Stimulated activated CD4-positive, alpha-beta T cell treated with anti-CD3 and anti-CD28 coated beads, Interleukin-4, amount 100 ng/mL, for 1 hour (primary cell): ENCODE measurements at regions not wholly inside any gene's neighbourhood (a gene's known extent, or its start where the extent isn't known, plus 50 kb on each side); places are given as distances from the start of the nearest gene placed in this dataset.
"Not testable (repeated sequence)": the region's sequence is repeated elsewhere in the genome, so short reads cannot be mapped to it uniquely, and the experiment has no call there.

Source experiments
- DNase-seq: peaks from one replicate; pipeline ENCODE4 v3.0.0-alpha.2; 2020

DNA sequence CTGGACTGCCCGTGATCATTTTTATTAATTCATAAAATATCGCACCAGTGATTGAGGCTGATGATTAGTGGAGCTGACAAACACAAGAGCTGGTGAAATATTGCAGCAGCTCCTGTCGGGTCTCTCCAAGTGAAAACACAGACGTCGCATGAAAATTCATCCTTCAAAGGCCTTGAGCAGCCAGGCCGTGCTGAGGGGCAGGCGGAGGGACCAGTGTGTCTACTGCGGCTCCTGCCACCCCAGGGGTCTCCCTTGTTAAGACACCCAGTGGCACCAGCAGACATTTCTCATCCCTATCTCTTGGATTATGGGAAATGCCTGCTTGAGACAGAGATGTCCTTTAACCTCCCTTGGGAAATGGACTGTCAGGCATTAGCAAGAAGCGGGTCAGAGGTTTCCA lies 289.4 kb upstream of the TLE3 start:
- DNase-seq: no peak

DNA sequence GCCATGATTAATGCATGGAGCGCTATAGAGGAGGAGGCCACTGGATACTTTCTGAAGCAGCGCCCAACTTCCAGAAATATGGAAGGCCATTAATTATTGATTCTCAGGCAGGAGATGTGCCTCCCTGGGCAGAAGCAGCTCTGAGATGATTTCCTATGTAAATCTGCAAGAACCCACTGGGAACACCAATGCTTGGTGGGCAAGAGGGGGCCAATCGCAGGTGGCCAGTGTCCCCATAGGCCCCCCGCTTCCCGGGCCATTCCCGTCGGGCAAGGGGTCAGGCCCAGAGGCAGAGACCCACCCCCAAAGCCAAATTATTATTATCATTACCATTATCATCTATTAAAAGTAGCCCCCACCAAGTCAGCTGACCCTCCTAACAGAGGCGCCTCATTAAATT lies 288.0 kb upstream of the TLE3 start:
- DNase-seq: no peak

DNA sequence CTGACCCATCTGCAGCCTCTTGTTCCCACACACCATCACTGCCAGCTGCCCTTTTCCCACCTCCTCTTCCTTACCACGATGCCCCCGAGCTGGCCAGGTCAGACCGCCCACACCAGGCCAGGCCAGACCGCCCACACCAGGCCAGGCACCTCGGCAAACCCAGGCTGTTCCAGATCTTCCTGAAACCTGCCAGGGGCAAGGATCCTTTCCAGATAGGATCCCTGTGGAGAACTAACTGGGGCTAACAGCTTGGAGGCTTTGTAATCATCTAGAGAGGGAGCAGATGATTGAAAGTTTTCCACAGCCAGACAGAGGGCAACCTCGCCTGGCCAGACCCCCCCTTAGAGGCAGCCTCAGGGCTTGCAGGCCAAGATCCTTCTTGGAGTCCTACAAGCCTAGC lies 287.3 kb upstream of the TLE3 start:
- DNase-seq: no peak

DNA sequence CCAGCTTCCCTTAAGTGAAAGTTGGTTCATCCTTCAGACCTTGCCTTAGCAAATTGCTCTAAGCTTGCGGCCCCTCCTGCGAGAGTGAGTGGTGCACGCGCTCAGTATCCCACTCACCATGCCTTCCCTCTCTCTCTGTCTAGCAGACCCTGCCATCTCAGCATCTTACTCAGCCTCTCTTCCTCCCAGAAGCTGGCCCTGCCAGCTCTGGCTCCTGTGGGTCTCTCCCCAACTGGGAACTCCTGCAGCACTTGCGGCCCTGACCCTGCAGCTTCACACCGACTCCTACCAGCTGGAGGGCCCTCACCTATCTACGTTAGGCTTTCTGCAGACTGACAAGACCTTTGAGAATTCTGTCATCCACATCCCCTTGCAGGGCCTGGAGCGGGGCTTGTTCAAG lies 286.1 kb upstream of the TLE3 start:
- DNase-seq: no peak

DNA sequence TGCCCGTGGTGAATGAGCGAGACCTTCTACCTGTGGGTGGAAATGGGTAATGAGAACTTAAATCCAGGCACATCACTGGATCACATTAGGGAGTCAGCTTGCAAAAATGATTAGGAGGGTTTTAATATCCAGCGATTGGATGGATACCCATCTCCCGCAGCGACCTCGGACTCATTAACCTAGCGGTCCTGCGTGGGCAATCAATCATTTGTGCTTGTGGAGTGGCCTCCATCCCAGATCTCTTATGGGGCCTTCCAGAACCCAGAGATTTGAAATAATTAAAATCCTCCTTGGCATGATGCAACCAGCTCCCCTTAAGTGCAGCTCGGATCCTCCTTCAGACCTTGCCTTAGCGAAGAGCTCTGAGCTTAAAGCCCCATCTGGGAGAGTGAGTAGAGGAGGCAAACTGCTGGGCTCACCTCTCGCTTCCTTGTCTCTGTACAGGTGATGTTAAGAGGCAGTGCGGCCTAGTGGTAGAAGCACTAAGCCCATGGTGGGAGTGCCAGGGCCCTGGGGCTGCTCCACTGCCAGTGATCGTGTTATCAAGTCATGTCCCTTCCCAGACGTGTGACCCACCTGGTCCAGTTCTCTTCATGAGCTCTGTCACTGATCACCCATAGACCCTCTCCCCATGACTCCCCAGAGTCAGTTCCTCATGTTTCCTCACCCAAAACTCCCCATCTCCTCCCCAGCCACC lies 285.2 kb upstream of the TLE3 start:
- no peak for DNase-seq

DNA sequence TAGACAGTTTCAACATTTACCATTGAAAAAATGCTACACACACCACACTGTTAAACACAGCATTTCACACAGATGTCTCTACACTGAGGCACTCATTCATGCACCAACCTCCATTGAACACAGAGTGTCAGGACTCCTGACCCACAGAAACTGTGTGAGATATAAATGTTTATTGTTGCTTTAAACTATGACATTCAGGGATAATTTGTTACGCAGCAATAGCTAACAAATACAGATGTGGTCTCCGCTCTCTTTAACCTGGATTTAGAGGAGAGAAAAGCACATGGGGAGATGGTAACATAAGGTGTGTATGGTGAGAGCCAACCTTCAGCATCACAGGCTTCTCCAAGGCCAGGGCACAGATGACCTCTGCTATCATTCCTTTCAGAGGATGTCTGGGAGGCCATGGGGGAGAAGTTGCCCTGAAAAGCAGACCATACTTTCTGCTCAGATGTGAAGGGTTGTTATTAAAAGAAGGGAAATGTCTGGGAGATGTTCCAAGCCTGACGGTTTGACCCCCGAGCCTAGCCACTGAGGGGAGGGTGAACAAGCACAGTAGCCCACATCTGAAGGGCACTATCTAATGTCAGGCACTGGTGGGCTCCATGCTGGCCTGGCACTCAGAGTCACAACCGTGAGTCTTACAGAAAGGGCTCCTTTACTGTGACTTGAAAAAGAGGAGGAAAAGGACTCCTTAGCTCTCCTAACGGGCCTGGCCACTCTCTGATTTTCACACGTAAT lies 284.5 kb upstream of the TLE3 start:
- DNase-seq: no peak

DNA sequence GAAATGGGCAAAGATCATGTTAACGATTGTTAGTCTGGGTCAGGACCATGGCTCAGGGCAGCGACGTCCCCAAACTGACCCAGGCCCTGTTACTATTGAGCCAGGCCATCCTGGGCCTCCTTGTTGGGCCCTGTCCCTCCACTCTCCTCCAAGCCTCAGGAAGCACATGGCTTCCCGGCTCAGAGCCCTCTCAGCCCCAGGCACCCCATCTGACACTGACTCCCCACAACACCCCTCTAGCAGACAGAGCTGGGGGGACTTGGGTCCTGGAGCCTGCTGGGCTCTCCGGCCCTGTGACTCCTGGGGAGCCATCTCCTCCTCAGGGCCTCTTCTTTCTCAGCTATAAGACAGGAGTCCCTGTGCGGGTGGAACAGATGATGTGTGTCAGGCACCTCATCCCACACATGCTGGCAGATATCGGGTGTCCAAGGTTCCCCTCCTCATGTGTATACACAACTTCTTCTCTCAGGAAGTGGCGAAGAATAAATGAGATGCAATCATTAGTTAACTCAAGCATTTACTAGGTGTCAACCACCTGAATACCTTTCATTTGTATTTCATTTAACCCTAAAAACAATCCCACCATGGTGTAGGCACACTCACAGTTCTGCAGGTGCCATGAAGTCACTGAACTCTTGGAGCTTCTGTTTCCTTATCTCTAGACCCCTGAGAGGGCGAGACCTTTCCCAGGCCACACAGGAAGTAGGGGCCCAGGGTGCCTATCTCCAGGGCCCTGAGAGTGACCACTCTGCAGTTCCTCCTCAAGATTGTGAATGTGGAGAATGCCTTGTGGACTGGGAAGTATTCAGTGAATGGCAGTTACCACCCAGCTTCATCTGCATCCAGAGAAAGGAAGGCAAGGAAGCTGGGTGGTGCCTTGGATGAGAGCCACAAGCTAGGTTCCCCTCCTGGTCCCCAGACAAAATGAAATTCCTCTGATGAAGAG lies 282.5 kb upstream of the TLE3 start:
- no peak for DNase-seq

DNA sequence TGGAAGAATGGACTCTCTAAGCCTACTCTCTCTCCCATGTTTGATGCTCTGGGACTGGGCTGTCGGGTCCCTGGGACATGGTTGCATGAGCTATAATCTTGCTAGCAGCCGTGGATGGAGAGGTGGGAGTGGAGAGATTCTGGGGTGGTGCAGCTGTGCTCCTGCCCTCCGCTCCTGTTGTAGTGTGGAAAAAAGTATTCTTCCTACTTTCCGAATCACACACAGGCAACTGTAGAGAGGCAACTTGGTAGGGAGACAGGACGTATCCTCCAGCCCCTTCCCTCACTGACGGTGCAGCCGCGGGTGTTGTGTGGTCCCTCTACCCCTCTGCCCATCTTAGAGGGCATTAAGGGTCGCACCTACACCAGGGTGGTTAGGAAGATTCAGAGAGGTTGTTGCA lies 281.4 kb upstream of the TLE3 start:
- no peak for DNase-seq

DNA sequence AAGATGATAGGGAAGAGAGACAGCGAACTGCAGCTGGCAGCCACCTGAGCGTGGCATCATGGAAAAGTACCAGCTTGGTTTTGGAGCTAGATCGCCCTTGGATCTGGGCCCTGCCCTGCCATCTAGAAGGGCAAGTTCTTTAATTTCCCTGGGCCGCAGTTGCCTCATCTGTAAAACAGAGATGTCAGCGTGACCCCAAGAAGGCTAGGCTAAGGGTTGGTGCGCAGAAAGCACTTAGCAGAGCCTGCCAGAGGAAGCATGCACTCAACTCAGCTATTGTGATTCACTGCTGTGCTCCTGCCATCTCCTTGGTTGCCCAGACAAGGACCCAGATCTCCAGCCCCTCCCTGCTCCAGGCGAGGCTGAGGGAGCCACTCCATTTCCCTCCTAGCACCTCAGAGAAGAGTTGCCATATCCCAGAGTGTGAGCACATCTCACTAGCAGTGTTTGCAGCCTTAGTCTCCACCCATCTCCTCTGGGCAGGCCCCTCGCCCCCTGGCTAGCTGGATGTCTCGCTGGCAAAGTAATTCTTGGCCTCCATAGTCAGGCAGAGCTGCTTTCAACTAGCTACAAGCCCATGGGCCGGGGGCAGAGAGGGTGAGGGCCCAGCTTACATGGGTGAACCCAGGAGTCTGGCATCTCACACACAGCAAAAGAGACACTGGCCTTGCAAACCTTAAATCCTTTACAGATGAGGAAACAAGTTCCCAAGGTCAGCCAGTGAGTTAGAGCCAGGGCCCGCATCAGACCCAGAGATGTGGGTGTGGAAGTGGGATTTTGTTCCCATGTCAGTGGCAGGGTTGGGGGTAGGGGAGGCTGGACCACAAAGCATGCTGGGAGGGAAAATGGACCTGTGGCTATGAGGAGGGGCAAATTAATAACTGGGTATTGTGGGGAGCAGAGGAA lies 280.7 kb upstream of the TLE3 start:
- no peak for DNase-seq

DNA sequence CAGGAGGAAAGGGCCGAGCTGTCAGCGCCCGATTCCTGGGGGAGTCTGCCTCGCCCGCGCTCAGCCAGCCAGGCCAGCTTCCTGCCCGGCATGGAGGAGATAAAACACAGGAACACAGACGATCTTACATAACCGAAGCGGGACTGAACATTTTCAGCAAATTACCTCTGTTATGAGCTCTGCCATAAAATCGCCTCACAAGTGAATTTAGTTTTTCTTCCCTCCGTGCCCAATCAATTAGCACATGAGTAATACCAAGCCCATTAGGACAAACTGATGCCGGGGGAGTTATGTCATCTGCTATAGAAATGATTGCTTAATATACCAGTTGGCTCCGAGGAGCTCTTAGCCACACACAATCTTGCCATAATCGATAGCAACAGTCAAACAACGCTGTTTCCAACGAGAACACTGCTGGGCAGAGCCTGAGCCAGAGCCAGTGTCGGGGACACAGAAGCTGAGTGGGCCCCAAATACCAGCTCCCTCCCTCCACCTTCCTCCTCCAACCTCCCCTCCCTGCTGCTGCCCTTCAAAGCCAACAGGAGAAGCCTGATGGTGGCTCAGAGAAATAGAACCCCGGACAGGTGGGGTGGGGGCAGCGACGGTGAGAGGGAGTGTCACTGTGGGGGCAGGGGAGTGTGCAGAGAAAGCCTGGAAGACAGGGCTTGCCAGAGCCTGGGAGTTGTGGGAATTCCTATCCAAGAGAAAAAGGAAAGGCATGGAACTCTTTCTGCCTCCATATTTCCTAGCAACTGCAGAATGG lies 279.4 kb upstream of the TLE3 start:
- DNase-seq: no peak

DNA sequence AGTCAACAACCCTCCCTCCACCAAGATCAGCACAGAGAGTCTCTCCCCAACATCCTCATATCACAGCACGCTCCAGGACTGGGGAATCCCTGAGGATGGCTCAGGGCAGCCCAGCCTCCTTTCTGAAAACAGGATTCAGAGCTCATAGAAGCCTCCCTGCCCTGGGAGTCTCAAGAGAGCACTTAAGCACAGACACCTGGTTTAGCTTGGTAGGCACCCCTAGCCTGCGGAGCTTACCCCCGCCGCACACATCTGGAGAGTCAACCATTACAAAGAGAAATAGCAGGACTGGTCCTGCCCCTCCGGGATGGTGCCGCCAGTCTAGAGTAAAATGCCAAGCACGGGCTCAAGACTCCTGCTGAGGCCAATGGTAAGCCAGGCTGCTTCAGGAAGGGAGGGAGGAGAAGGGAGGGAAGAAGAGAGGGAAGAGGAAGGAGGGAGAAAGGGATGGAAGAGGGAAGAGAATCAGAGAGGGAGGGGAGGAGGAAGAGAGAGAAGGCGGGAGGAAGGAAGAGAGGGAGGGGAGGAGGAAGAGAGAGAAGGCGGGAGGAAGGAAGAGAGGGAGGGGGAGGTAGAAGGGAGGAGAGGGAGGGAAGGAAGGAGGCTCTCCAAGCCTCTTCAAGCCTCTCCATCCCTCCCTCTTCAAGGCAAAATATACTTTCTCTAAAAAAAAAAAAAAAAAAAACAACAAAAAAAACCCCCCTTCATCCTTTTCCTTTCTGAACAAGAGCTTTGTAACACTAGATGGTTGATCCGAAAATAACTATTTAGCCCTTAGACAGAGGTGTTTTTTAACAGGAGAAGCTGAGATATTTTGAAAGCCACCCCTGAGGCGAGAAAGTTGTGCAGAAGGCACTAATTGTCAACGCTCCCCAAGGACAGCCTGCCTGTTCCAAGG lies 278.6 kb upstream of the TLE3 start:
- DNase-seq: no peak

DNA sequence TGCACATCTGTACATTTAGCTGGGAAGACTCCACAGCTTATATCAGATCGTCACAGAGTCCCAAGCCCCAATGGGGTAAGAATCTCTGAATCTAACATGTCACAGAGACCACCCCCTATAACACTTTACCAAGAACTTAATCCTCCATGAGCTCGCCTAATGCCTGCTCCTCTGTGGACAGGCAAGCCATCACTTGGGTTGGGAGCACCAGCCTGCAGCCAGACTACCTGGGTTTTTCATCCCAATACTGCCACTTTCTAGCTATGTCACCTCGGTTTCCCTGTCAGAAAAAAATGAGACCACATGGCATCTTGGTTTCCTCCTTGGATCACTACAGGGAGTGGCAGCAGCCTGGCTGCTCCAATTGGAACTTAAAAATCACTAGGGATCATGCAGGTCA lies 277.9 kb upstream of the TLE3 start:
- no peak for DNase-seq

DNA sequence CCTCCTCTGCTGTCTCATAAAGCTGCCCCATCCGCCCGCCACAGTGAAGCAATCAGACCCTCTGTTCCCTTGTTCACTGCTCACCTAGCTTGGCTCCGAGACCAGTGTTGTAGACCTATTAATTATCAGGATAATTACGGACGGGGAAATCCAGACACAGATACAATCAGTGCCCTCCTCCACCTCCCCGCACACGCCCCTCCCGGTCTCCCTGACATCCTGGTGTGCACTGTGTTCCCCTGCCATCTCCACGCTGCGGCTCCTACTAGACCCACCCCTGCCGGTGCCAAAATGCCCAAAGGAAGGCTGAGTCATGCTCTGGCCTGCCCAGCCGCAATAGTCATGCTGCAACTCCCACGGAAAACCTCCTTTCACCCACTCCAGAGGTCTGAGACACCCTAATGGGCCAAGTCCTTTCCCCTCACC lies 277.3 kb upstream of the TLE3 start:
- no peak for DNase-seq

DNA sequence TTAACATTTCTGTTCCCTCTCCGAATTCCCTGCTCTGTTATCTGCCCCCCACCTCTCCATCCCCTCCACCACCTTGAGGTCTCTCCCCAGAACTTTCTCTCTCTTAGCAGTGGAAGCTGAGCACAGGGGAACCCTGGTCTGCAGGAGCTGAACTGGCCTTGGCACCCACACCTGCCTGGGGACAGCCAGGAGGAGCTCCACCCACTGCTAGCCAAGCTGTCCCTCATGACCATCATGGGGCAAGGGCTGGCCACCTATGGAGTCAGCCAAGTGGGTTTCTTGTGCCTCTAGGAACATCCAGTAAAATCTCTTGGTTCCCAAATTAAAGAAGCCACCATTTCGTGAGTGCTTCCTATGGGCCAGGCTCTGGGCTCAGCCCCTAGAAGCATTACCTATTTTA lies 276.4 kb upstream of the TLE3 start:
- DNase-seq: no peak

DNA sequence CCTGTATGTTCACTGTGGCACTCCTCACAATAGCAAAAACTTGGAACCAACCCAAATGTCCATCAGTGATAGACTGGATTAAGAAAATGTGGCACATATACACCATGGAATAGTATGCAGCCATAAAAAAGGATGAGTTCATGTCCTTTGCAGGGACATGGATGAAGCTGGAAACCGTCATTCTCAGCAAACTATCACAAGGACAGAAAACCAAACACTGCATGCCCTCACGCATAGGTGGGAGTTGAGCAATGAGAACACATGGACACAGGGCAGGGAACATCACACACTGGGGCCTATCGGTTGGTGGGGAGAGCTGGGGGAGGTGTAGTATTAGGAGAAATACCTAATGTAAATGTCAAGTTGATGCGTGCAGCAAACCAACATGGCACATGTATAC lies 275.7 kb upstream of the TLE3 start:
- not testable (repeated sequence) for DNase-seq

DNA sequence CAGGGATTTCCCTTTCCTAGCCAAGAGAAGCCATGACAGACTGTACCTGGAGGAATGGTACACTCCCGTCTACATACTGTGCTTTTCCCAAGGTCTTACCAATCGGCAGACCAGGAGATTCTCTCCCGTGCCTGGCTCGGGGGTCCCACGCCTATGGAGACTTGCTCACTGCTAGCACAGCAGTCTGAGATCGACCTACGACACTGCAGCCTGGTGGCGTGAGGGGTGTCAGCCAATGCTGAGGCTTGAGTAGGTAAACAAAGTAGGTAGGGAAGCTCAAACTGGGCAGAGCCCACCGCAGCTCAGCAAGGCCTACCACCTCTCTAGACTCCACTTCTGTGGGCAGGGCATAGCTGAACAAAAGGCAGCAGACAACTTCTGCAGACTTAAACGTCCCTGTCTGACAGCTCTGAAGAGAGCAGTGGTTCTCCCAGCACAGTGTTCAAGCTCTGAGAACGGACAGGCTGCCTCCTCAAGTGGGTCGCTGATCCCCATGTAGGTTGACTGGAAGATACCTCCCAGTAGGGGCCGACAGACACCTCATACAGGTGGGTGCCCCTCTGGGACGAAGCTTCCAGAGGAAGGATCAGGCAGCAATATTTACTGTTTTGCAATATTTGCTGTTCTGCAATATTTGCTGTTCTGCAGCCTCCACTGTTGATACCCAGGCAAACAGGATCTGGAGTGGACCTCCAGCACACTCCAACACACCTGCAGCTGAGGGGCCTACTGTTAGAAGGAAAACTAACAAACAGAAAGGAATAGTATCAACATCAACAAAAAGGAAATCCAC lies 270.4 kb upstream of the TLE3 start:
- not testable (repeated sequence) for DNase-seq

DNA sequence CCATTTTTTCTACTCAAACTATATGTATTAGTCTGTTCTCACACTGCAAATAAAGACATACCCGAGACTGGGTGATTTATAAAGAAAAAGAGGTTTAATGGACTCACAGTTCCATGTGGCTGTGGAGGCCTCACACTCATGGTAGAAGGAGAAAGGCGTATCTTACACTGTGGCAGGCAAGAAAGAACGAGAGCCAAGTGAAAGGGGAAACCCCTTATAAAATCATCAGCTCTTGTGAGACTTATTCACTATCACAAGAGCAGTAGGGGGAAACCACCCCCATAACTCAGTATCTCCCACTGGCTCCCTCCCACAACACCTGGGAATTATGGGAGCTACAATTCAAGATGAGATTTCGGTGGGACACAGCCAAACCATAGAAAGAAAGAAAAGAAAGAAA lies 266.3 kb upstream of the TLE3 start:
- DNase-seq: not testable (repeated sequence)

DNA sequence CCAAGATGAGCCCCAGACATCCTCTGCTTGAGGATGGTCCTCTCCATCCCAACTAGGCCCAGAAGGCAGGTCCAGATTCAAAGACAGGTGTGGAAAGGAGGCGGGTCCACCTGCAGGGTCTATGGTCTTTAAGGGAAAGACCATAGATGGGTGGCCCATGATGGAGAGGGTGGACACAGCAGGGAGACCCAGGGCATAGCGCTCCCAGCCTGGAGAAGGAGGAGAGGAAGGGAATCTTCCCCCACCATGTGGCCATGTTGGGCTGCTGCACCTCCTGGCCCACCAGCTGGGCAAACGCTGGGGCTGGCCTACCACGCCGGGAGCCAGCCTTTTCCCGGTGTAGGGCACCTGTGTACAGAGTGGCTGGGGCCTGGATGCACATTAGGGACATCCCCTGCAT lies 265.2 kb upstream of the TLE3 start:
- DNase-seq: no peak

DNA sequence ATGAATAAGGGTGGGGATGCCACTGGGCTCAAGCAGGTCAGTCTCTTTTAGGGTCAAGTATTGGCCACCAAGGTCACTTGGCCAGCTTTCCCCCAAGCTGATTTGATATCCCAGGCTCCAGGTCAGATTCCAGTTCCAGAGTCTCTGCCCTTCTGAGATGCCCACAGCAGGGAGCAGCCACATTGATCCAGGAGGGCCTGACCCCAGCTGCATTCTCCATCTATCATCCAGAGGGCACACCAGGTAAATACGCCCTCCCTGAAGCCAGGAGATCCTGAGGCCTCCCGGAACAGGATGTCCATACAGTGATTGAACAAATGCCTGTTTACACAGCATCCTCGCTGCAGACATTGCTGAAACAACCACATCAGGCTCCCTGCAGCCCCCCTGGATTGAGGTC lies 264.6 kb upstream of the TLE3 start:
- no peak for DNase-seq

DNA sequence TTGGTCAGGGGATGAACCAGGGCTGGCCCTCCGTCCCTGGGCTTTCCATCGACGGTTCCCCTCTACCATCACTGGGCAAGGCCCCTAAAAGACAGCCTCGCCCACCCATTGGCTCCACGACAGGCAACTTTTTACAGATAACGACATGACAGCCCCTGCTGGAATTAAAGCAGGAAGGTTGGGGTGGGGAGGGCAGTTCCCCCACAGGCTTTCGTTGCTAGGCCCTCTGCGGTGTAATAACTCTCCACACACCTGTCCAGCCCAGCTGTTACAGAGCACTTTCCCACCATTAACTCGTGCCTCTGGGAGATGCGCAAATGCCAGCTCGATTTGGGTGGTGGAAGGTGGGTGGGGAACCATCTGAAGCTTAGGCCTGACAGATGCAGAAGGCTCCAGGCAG lies 264.2 kb upstream of the TLE3 start:
- DNase-seq: no peak
